ENCODE measurements at regions not wholly inside any gene's neighbourhood (a gene's known extent, or its start where the extent isn't known, plus 50 kb on each side); places are given as distances from the start of the nearest gene placed in this dataset.

DNA sequence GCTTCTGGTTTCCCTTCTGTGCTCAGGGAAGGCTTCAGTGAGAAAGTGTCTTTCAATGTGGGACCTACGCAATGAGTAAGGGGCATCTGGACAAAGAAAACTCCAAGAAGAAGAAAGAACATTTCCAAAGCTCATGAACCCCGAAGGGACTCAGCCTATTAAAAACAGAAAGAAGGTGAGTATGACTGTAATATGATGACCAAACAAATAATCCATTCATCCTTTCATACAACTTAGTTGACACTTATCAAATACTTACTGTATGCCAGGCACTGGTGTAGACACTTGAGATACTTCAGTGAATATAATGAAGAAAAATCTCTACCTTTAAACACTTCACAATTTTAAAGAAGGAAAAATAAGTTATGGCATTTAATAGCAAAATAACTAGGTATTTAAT lies 1054.2 kb upstream of the FOXG1 start:
- H3K4me3 ChIP-seq (ENCODE audit: low read depth, low read length), result no peak overlapping the region
- H3K36me3 ChIP-seq, result no peaks in the 10 kb centered on the region
- H3K4me1 ChIP-seq, result no peaks in the 10 kb centered on the region
- TF ChIP-seq, protein P1, sequence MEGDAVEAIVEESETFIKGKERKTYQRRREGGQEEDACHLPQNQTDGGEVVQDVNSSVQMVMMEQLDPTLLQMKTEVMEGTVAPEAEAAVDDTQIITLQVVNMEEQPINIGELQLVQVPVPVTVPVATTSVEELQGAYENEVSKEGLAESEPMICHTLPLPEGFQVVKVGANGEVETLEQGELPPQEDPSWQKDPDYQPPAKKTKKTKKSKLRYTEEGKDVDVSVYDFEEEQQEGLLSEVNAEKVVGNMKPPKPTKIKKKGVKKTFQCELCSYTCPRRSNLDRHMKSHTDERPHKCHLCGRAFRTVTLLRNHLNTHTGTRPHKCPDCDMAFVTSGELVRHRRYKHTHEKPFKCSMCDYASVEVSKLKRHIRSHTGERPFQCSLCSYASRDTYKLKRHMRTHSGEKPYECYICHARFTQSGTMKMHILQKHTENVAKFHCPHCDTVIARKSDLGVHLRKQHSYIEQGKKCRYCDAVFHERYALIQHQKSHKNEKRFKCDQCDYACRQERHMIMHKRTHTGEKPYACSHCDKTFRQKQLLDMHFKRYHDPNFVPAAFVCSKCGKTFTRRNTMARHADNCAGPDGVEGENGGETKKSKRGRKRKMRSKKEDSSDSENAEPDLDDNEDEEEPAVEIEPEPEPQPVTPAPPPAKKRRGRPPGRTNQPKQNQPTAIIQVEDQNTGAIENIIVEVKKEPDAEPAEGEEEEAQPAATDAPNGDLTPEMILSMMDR (IDR thresholded peaks at IDR 0.05; ENCODE audit: low read depth, low read length), result no peak
- DNase-seq, result no peak
- no peaks in the 10 kb centered on the region for H3K27me3 ChIP-seq
- no peaks in the 10 kb centered on the region; the same call in 1 of the 2 replicates for H3K9me3 ChIP-seq

DNA sequence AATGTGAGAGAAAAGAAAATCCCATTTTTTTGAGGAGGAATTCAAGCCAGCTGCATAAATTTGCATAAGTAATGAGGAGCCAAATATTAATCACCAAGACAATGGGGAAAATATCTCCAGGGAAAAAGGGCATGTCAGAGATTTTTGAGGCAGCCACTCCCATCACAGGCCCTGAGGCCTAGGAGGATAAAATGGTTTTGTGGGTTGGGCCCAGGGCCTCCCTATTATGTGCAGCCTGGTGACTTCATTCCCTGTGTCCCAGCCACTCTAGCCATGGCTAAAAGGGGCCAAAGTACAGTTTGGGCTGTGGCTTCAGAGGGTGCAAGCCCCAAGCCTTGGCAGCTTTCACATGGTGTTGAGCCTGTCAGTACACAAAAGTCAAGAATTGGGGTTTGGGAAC lies 1051.0 kb upstream of the FOXG1 start:
- no peaks in the 10 kb centered on the region for H3K4me1 ChIP-seq
- no peak for DNase-seq
- H3K36me3 ChIP-seq, result no peaks in the 10 kb centered on the region
- TF ChIP-seq, protein P1 (IDR thresholded peaks at IDR 0.05; ENCODE audit: low read depth, low read length), result no peak
- no peaks in the 10 kb centered on the region for H3K27me3 ChIP-seq
- H3K9me3 ChIP-seq, result no peaks in the 10 kb centered on the region
- no peak overlapping the region for H3K4me3 ChIP-seq (ENCODE audit: low read depth, low read length)

DNA sequence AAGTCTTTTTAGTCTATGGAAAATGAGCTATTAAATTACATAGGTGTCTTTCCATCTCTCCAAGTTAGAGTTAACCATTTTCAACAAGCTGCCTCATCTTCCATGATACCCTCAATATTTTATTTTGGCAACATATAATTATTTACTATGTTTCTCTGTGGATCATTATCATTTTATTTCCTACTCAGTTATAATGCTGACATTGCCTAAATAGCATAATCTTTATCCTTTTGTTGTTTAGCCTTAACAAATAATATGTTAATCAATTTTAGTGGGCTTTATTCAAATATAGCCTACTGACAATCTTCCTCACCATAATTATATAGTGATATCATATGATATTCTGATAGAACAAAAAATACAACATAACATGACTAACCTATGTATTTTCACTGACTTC lies 1044.8 kb upstream of the FOXG1 start:
- Histone ChIP-seq H3K27me3 (no peaks in the 10 kb centered on the region), H3K9me3 (no peaks in the 10 kb centered on the region), H3K4me3 (ENCODE audit: low read depth, low read length) (no peak overlapping the region), H3K36me3 (no peaks in the 10 kb centered on the region), H3K4me1 (no peaks in the 10 kb centered on the region)
- TF ChIP-seq, protein P1 (IDR thresholded peaks at IDR 0.05; ENCODE audit: low read depth, low read length), result no peak
- DNase-seq, result no peak

DNA sequence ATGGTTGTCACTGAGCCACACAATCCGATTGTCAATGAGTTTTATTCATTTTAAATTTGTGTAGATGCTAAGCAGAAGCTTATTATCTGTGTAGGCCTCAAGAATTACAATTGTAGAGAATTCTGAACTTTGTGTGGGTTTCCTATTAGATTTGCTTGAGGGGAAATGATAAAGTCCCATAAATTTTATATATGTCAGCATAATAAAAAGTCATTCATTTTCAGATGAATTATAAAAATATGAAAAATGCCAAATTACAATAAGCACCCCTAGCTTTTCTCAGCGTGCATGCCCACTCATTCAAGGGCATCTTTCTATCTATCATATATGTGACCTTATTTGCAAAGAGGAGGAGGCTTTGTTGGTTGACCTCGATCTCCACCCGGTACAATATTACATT lies 1041.1 kb upstream of the FOXG1 start:
- DNase-seq, result no peak
- H3K4me1 ChIP-seq, result no peaks in the 10 kb centered on the region
- no peaks in the 10 kb centered on the region for H3K9me3 ChIP-seq
- TF ChIP-seq, protein P1 (IDR thresholded peaks at IDR 0.05; ENCODE audit: low read depth, low read length), result no peak
- no peaks in the 10 kb centered on the region for H3K36me3 ChIP-seq
- H3K27me3 ChIP-seq, result no peaks in the 10 kb centered on the region
- H3K4me3 ChIP-seq (ENCODE audit: low read depth, low read length), result no peak overlapping the region

DNA sequence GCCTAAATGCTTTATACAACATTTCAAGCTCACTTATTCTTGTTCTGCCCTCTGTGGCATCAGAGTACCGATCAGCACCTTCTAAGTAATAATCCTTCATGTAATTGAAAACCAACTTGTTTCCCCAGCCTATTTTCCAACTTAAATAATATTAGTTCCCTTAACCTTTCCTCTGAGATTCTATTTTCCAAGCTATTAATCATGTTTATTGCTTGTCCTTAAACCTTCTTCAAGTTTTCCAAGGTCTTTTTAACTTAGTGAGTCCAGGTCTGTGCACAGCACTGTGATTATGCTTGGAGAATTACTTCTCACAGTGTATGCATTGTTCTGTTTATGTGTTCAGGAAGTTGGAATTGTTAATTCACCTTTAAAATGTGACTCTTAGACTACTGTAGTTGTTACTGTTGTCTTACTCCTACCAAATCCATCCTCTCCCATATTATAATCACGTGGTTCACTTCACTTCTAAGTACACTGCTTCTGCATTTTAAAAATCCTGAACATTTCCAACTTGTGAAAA lies 1039.3 kb upstream of the FOXG1 start:
- H3K27me3 ChIP-seq, result no peaks in the 10 kb centered on the region
- DNase-seq, result no peak
- H3K4me3 ChIP-seq (ENCODE audit: low read depth, low read length), result no peak overlapping the region
- TF ChIP-seq, protein P1 (IDR thresholded peaks at IDR 0.05; ENCODE audit: low read depth, low read length), result no peak
- H3K9me3 ChIP-seq, result no peaks in the 10 kb centered on the region
- H3K4me1 ChIP-seq, result no peaks in the 10 kb centered on the region
- no peaks in the 10 kb centered on the region for H3K36me3 ChIP-seq

DNA sequence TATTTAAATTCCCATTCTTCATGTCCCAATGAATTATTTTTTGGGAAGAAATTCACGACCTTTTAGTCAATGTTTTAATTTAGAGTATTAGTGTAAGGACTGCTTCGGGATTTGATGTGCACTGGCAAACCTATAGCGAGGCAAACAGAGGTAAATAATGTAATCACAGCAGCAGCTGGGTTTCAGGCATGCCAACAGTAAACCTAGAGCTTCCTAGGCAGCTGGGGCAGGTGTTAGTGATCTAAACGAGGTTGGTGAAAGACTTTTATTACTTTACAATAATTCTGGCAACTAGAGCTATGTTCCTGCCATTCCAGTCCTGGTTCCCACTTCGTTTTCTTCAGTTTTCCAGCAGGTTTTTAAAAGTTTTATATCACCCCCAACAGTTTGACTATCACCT lies 1036.4 kb upstream of the FOXG1 start:
- TF ChIP-seq, protein P1 (IDR thresholded peaks at IDR 0.05; ENCODE audit: low read depth, low read length), result no peak
- no peaks in the 10 kb centered on the region for H3K9me3 ChIP-seq
- no peaks in the 10 kb centered on the region for H3K4me1 ChIP-seq
- no peak for DNase-seq
- no peaks in the 10 kb centered on the region for H3K36me3 ChIP-seq
- H3K4me3 ChIP-seq (ENCODE audit: low read depth, low read length), result no peak overlapping the region
- no peaks in the 10 kb centered on the region for H3K27me3 ChIP-seq
